ENCODE measurements at regions not wholly inside any gene's neighbourhood (a gene's known extent, or its start where the extent isn't known, plus 50 kb on each side); places are given as distances from the start of the nearest gene placed in this dataset.
"Not testable (repeated sequence)": the region's sequence is repeated elsewhere in the genome, so short reads cannot be mapped to it uniquely, and the experiment has no call there.

- not testable (repeated sequence) for TF ChIP-seq CTCF (IDR thresholded peaks at IDR 0.05; ENCODE audit: extremely low read depth in 1 of 2, insufficient read depth in 1 of 2, low read depth in 1 of 2, low read length in 2 of 2); POLR2A (IDR thresholded peaks at IDR 0.05; ENCODE audit: low read depth, low read length); POLR2AphosphoS5 (IDR thresholded peaks at IDR 0.05; ENCODE audit: insufficient read depth, low read depth, low read length); EZH2 (IDR thresholded peaks at IDR 0.05; ENCODE audit: borderline replicate concordance, low read depth, low read length, severe bottlenecking); MAX (IDR thresholded peaks at IDR 0.05; ENCODE audit: insufficient read depth, insufficient read length); FOS (IDR thresholded peaks at IDR 0.05; ENCODE audit: borderline replicate concordance, insufficient read depth, low read length); MYC (IDR thresholded peaks at IDR 0.05; ENCODE audit: low read depth, low read length); GATA2 (IDR thresholded peaks at IDR 0.05; ENCODE audit: insufficient read depth, insufficient read length, low read depth, low read length)
These were observed 150.3 kb downstream of the MRPS30 start for GRCh38 chr5:44958943-44959454.
